CD14-positive monocyte (primary cell): ENCODE measurements at regions not wholly inside any gene's neighbourhood (a gene's known extent, or its start where the extent isn't known, plus 50 kb on each side); places are given as distances from the start of the nearest gene placed in this dataset.

ENCODE experiments used
- DNase-seq, 3 donors: peaks; one replicate each; pipeline ENCODE4 v3.0.0-alpha.2; 2011 to 2022
- H2AFZ ChIP-seq: 2 replicates; pipeline ENCODE4 v1.6.0; 2012; ENCODE audit warnings: mild to moderate bottlenecking, low read depth, low read length, inconsistent platforms; ENCODE audit not compliant: insufficient read depth, poor library complexity, severe bottlenecking
- H3K27ac ChIP-seq, 2 donors: 1 replicate in 1 of 2; 2 replicates in 1 of 2; pipeline ENCODE4 v1.5.1; 2012 to 2013; ENCODE audit warnings: low read length in 2 of 2, control low read depth in 1 of 2, inconsistent platforms in 1 of 2, low read depth in 1 of 2, mild to moderate bottlenecking in 1 of 2
- H3K27me3 ChIP-seq, 2 donors: one replicate each; pipeline versions ENCODE4 v1.6.0 to v1.6.1; 2011 to 2013; ENCODE audit warnings: low read length in 2 of 2; ENCODE audit not compliant: control insufficient read depth in 2 of 2, insufficient read depth in 2 of 2
- H3K36me3 ChIP-seq, 2 donors: replicated peaks in 1 of 2; 1 replicate in 1 of 2; 2 replicates in 1 of 2; pipeline versions ENCODE4 v1.5.1 to v1.6.1; 2012 to 2013; ENCODE audit warnings: low read length in 2 of 2, control low read depth in 1 of 2, inconsistent platforms in 1 of 2, mild to moderate bottlenecking in 1 of 2; ENCODE audit not compliant: insufficient read depth in 2 of 2, control insufficient read depth in 1 of 2
- H3K4me1 ChIP-seq, 2 donors: 1 replicate in 1 of 2; 2 replicates in 1 of 2; pipeline versions ENCODE4 v1.5.1 to v1.6.1; 2012 to 2013; ENCODE audit warnings: low read length in 2 of 2, control low read depth in 1 of 2, inconsistent platforms in 1 of 2, mild to moderate bottlenecking in 1 of 2, moderate library complexity in 1 of 2; ENCODE audit not compliant: insufficient read depth in 2 of 2, control insufficient read depth in 1 of 2
- H3K4me2 ChIP-seq: replicated peaks from 2 replicates; pipeline ENCODE3; 2012; ENCODE audit warnings: low read length, moderate library complexity, mild to moderate bottlenecking; ENCODE audit not compliant: poor library complexity, severe bottlenecking; ENCODE audit errors: extremely low read depth
- H3K4me3 ChIP-seq, 3 experiments: fragments of 200-600 bp in 1 of 3; sonication (generic) in 1 of 3; replicated peaks in 1 of 3; 1 replicate in 2 of 3; 2 replicates in 1 of 3; pipeline ENCODE4 v1.5.1; 2011 to 2013; ENCODE audit warnings: low read length in 3 of 3, mild to moderate bottlenecking in 3 of 3, control low read depth in 2 of 3, low read depth in 2 of 3, inconsistent platforms in 1 of 3, moderate library complexity in 1 of 3
- H3K79me2 ChIP-seq: 2 replicates; pipeline ENCODE4 v1.6.0; 2012; ENCODE audit warnings: mild to moderate bottlenecking, control low read depth, inconsistent platforms, low read length, moderate library complexity; ENCODE audit not compliant: insufficient read depth
- H3K9ac ChIP-seq: 2 replicates; pipeline ENCODE4 v1.6.0; 2017; ENCODE audit warnings: low read length, mild to moderate bottlenecking; ENCODE audit not compliant: insufficient read depth, poor library complexity, severe bottlenecking
- H3K9me3 ChIP-seq, 2 donors: replicated peaks in 1 of 2; 1 replicate in 1 of 2; 2 replicates in 1 of 2; pipeline versions ENCODE4 v1.5.1 to v1.6.1; 2012 to 2013; ENCODE audit warnings: low read length in 2 of 2, control low read depth in 1 of 2; ENCODE audit not compliant: control insufficient read depth in 1 of 2, insufficient read depth in 1 of 2
- H4K20me1 ChIP-seq: 2 replicates; pipeline ENCODE4 v1.6.0; 2012; ENCODE audit warnings: mild to moderate bottlenecking, low read length, control low read depth, moderate library complexity; ENCODE audit not compliant: insufficient read depth
- H3K27ac Mint-ChIP-seq, 7 donors: one replicate each; pipeline ENCODE4 v1.8.0; 2020; ENCODE audit warnings: mild to moderate bottlenecking in 7 of 7, mixed read lengths in 7 of 7, moderate library complexity in 6 of 7, inconsistent platforms in 2 of 7
- H3K27me3 Mint-ChIP-seq, 3 donors: one replicate each; pipeline ENCODE4 v1.8.0; 2021 to 2022; ENCODE audit warnings: low read depth in 3 of 3, mild to moderate bottlenecking in 3 of 3, mixed read lengths in 3 of 3, moderate library complexity in 3 of 3, inconsistent platforms in 1 of 3
- H3K36me3 Mint-ChIP-seq, 2 donors: one replicate each; pipeline ENCODE4 v1.8.0; 2020; ENCODE audit warnings: mixed read lengths in 2 of 2, inconsistent platforms in 1 of 2, mild to moderate bottlenecking in 1 of 2
- H3K4me1 Mint-ChIP-seq: one replicate; pipeline ENCODE4 v1.8.0; 2020; ENCODE audit warnings: mild to moderate bottlenecking, mixed read lengths
- H3K4me3 Mint-ChIP-seq, 2 donors: one replicate each; pipeline ENCODE4 v1.8.0; 2020; ENCODE audit warnings: mild to moderate bottlenecking in 2 of 2, mixed read lengths in 2 of 2, moderate library complexity in 1 of 2
- H3K9me3 Mint-ChIP-seq, 7 donors: one replicate each; pipeline ENCODE4 v1.8.0; 2020 to 2022; ENCODE audit warnings: mixed read lengths in 7 of 7, mild to moderate bottlenecking in 6 of 7, moderate library complexity in 6 of 7, inconsistent platforms in 2 of 7
- WGBS: methylation state at CpG from one replicate; pipeline ENCODE4 v1.1.5; 2013; ENCODE audit warnings: missing lambda C conversion rate; ENCODE audit not compliant: insufficient coverage; 5-methylcytosine and 5-hydroxymethylcytosine counted together
- intact Hi-C, 2 donors: fragments of 100-400 bp; cut with micrococcal nuclease; formaldehyde crosslinking; loops; one replicate each; pipeline versions ENCODE4 v1.15.0 to v1.15.1; 2023
- TF ChIP-seq, protein P1 (sequence below): fragments of 200-600 bp; IDR thresholded peaks from one replicate; pipeline ENCODE4 v1.8.0; 2022; ENCODE audit warnings: antibody characterized with exemption, mild to moderate bottlenecking

DNA sequence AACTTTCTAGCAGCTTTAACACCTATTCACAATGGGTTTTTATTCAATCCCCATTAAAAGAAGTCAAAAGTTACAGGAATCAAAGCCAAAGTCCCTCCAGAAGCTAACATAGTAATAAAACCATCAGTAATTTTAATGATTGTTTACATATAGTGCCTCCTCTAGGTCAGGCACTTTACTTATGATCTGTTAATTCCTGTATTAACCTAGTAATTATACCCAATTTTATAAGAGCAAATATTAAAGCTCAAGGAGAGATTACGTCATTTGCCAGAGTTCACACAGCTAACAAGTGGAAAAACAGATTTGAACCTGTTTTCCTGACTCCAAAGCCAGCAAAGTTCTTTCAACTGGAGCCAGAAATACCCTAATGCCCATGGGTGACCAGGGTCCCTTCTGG is 112.9 kb upstream of the F3 start:
- Mint-ChIP-seq H3K27me3 (peaks cover 0 to 4% (median 0%) of the 10 kb centered on the region in 3 donors), H3K27ac (no peak overlapping the region), H3K36me3 (no peaks in the 10 kb centered on the region), H3K9me3 (no peaks in the 10 kb centered on the region), H3K4me3 (no peak overlapping the region), H3K4me1 (no peaks in the 10 kb centered on the region)
- no peak overlapping the region for H3K4me2 ChIP-seq
- no peaks in the 10 kb centered on the region for H3K79me2 ChIP-seq
- no peak overlapping the region for H2AFZ ChIP-seq
- WGBS, result no CpG with 5 or more reads among the region's 1 CpG
- H3K4me3 ChIP-seq, result no peak overlapping the region
- no peak for DNase-seq
- H3K9me3 ChIP-seq, result no peaks in the 10 kb centered on the region
- no peaks in the 10 kb centered on the region for H4K20me1 ChIP-seq
- no peak overlapping the region for H3K9ac ChIP-seq
- no peak overlapping the region for H3K27ac ChIP-seq
- no peaks in the 10 kb centered on the region for H3K36me3 ChIP-seq
- no peaks in the 10 kb centered on the region for H3K27me3 ChIP-seq
- H3K4me1 ChIP-seq, result no peaks in the 10 kb centered on the region
- TF ChIP-seq, protein P1, sequence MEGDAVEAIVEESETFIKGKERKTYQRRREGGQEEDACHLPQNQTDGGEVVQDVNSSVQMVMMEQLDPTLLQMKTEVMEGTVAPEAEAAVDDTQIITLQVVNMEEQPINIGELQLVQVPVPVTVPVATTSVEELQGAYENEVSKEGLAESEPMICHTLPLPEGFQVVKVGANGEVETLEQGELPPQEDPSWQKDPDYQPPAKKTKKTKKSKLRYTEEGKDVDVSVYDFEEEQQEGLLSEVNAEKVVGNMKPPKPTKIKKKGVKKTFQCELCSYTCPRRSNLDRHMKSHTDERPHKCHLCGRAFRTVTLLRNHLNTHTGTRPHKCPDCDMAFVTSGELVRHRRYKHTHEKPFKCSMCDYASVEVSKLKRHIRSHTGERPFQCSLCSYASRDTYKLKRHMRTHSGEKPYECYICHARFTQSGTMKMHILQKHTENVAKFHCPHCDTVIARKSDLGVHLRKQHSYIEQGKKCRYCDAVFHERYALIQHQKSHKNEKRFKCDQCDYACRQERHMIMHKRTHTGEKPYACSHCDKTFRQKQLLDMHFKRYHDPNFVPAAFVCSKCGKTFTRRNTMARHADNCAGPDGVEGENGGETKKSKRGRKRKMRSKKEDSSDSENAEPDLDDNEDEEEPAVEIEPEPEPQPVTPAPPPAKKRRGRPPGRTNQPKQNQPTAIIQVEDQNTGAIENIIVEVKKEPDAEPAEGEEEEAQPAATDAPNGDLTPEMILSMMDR, result no peak
- intact Hi-C loops, result no loop called here

DNA sequence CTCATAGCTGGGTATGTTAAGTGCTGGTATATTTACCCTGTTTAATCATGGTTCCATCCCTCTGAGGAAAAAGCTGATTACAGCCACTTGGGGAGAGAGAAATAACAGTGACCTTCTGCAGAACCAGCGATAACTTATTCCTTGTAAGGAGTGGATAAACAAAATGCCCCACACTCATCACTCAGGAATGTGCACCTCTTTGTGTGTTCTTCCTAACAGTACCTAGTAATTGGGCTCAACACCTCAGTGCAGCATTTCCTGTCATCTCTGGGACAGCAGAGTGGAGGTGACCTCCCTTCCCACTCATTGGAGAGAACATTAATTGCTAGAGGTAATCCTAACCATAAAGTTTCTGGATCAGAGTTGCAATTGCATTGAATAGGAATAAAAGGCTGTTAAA is 112.5 kb upstream of the F3 start:
- Histone ChIP-seq H3K27ac (no peak overlapping the region), H3K79me2 (no peaks in the 10 kb centered on the region), H3K4me1 (no peaks in the 10 kb centered on the region), H3K27me3 (no peaks in the 10 kb centered on the region), H3K36me3 (no peaks in the 10 kb centered on the region), H3K4me3 (no peak overlapping the region), H3K9me3 (no peaks in the 10 kb centered on the region), H3K4me2 (no peak overlapping the region), H4K20me1 (no peaks in the 10 kb centered on the region), H3K9ac (no peak overlapping the region), H2AFZ (no peak overlapping the region)
- WGBS, result no CpG with 5 or more reads among the region's 1 CpG
- no peak overlapping the region for H3K27ac Mint-ChIP-seq
- H3K4me3 Mint-ChIP-seq, result no peak overlapping the region
- no peak for DNase-seq
- no peaks in the 10 kb centered on the region for H3K36me3 Mint-ChIP-seq
- H3K4me1 Mint-ChIP-seq, result no peaks in the 10 kb centered on the region
- no peaks in the 10 kb centered on the region for H3K9me3 Mint-ChIP-seq
- TF ChIP-seq, protein P1, result no peak
- intact Hi-C loops, result no loop called here
- H3K27me3 Mint-ChIP-seq, result peaks cover 0 to 4% (median 0%) of the 10 kb centered on the region in 3 donors
